ENCODE measurements at regions not wholly inside any gene's neighbourhood (a gene's known extent, or its start where the extent isn't known, plus 50 kb on each side); places are given as distances from the start of the nearest gene placed in this dataset.
"Not testable (repeated sequence)": the region's sequence is repeated elsewhere in the genome, so short reads cannot be mapped to it uniquely, and the experiment has no call there.

DNA sequence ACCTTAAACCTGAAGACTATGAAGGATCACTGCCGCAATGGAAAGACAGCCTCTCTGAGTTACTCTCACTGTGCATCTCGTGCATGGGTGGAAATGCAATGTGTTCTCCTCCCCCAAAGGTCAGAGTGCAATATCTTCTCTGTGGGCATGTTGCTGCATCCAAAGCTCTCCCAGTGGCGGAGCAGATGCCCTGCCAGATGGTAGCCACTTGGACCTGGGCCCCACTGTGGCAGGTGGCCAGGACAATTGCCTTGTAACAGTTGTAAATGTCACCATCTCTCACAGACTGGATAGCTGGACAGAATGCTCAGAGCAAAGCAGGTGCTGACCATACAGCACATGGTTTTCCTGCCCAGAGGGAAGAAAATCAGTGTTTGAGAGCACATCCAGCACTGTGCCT lies 542.0 kb downstream of the FAM181B start:
- DNase-seq = no peak

- DNase-seq = no peak
Measured at GRCh38 chr11:82185925-82186324, 547.7 kb downstream of the FAM181B start.

DNA sequence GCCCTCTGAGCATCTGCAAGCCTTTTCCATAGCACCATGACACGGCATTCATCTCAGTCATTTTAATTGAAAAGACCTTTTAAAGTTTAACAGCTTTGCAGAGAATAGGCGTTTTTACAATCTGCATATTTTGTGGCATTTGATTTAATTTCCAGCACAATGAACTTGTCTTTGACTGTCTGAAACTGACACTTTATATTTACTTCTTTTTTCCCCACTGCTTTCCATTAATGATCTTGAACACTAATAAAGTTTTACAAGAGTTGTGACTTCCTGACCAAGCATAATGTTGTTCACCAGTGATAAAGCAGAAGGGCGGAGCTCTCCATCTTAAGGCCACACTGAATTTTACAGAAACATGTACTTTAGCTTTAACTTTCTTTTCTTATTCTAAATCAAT lies 548.7 kb downstream of the FAM181B start:
- DNase-seq = no peak

DNA sequence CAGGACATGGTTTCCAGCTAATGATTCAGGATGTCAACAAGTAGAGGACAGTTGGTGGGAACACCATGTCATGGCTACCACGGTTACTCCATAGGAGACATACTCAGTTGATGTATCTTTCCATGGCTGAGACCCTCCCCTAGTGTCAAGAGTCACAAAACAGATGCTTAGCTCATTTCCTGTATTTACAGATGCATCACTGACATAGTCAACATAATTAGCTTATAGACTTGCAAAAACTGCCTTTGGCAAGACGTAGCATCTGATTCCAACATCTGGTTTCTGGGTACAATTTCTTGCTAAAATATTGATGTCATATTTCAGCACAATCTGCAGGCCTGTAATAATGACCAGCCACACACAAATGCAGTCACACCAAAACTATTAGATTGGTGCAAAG lies 550.3 kb downstream of the FAM181B start:
- no peak for DNase-seq

GRCh38 chr11:82182697-82183096 lies 551.0 kb downstream of the FAM181B start:
- DNase-seq = not testable (repeated sequence)

- DNase-seq = not testable (repeated sequence)
Measured at GRCh38 chr11:82181796-82182195, 551.9 kb downstream of the FAM181B start.

DNA sequence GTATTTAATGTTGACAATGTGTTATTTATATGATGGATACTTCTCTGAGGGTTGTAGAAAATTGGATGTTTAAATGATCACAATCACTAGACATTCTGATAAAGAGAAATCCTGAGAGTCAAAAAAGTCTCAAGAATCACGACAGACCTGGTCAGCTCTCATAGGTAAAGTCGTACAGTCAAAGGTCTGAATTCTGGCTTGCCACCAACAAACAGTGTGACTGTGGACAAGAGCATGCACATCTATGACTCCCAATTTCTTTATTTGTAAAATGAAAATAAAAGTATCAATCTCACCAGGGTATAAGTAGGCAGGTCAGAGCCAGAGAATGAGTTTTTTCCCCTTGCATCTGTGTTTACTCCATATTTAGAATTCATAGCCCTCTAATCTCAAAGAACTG lies 556.7 kb downstream of the FAM181B start:
- no peak for DNase-seq

- no peak for DNase-seq
Measured at GRCh38 chr11:82176365-82176764, 557.3 kb downstream of the FAM181B start.

DNA sequence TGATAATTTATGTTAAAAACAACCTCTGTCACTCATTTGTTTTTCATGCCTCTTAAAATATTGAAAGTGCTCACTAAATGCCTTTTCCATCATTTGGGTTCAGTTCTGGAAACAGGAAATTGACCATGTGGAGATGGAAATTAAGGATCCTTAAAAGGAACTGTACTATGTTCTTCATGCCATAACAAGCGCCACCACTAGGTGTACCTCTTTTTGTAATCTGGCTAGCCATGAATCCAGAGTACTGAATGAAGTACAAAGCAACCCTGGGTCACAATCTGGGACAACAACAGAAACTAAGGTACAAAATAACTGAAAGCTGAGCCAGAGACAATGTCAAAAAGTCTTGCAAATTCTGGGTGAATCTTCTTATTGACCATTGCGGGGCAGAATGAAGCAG lies 559.1 kb downstream of the FAM181B start:
- DNase-seq = no peak

GRCh38 chr11:82146789-82147188 lies 586.9 kb downstream of the FAM181B start:
- no peak for DNase-seq

DNA sequence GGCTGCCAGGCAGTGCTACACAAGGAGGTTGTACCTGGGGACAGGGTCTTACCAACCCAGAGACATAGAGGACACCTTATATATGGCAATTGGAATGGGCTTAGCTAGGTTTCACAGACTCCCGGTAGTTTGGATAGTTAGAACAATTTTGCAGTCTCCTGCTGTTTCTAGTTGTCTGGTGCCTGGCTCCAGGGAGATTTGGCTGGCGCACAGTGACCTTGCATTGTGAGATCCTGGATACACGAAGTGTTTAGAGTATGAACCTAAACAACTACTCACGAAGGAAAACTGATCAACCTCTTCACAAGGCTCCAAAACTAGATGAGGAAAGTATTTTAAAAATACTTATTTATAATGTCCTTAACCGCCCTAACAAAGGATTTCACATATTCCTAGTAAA lies 614.7 kb downstream of the FAM181B start:
- DNase-seq = no peak

DNA sequence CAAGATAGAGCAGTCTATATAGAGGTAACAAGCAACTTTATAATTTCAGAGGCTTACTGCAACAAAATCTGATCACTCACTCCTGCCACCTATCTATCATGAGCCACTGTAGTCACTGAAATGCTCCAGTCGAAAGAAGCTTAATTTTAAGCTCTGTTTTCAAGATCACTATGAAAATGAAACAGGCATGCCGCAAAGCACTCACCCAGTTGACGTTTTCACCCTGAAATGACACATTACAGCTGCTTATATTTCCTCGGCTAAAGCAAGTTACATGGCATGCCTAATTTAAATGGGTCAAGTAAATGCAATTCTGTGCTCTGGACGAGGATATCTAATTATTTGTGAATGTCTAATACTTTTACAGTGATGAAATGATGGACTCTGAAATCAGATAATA lies 616.3 kb downstream of the FAM181B start:
- no peak for DNase-seq

DNA sequence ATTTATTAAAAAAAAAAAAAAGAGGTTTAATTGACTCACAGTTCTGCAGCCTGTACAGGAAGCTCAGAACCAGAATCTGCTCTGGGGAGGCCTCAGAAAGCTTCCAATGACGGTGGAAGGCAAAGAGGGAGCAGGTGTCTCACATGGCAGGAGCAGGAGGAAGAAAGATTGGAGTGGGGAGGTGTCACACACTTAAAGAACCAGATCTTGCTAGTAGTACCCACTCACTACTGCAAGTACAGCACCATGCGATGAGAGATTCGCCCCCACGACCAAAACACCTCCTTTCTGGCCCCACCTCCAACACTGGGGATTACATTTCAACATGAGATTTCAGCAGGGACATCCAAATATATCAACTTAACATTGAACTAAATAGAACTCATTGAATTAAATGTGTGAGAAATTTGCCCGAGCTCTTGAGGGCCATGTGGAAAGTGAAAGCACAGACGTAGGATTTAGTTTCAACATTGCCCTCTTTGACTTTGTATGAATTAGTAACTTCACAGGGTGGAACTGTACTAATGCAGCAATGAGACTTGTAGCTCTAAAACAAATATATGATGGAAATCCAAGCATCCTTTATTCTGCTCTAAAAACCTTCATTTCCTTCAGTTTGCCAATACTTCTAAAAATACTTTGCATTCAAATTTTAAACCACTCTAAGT lies 628.2 kb downstream of the FAM181B start:
- no peak for DNase-seq

DNA sequence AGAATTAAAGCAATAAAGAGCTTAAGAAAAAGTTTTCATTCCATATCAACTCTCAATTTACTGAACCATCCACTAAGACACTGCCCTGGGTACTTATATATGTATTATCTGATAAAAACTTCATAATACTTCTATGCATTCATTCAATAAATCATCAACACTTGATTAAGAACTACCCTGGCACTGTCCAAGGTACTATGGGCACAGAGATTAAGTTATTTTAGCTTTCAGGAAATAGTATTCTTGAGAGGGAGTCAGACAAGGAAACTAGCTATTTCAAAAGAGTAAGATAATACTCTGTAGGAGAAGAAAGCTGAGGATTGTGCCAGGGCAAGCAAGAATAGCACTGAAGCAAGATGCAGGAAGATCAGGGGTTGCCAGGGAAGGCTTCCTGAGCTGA lies 640.8 kb downstream of the FAM181B start:
- DNase-seq = no peak

GRCh38 chr11:82089426-82089825 lies 644.2 kb downstream of the FAM181B start:
- DNase-seq = no peak

- DNase-seq = no peak
Measured at GRCh38 chr11:82085493-82085892, 648.2 kb downstream of the FAM181B start.

- no peak for DNase-seq
Measured at GRCh38 chr11:82082976-82083375, 650.7 kb downstream of the FAM181B start.

DNA sequence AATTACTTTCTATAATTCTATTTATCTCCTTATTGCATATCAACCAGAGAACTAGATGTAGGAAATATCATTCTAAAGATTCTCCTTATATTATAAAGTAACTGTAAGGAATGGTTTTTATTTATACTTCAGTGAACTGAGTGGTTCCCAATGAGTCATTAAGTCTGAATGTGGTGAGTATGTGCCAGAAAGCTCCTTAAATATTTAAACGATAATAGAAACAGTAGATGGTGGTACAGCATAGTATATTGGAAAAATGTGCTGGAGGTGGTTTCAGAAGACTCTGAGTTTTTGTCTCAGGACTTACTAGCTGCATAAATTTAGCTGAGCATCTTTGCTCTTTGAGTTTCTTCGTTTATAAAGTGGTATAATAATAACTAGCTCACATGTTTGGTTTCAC lies 653.5 kb downstream of the FAM181B start:
- DNase-seq = no peak

DNA sequence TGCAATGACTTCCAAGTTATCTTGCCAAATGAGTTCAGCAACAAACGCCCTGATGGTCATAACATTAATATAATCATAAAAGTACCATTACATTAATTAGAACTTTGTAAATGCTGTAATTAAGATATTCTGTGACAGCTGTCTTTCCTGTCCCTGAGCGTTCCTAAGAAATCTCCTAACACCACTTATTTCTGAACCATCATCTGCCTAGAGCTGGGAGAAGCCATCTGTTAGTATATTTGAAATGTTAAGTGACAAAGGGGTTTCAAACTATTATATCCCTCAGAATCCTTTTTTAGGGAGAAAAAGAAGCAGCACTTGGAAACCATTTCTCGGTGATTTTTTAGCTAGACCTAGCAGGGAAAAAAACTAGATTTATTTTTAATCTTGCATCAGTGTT lies 657.5 kb downstream of the FAM181B start:
- DNase-seq = no peak

- DNase-seq = no peak
Measured at GRCh38 chr11:82059505-82059904, 674.2 kb downstream of the FAM181B start.

- DNase-seq = no peak
Measured at GRCh38 chr11:82056450-82056849, 677.2 kb downstream of the FAM181B start.

DNA sequence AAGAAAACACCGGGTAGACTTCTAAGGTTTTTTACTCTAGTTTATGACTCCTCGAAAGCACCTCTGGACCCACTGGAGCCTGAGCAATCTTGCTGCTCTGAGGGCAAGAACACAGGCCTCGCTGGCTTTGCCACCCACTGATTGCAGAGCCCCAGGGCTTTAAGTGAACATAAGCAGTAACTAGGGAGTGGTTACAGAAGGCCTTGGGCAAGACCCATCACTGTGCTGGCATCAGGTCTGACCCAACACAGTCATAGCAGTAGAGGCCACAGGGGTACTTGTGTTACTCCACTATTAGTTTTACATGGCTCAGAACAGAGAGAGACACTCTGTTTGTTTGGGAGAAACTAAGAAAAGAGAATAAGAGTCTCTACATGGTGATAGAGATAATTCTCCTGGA lies 684.5 kb downstream of the FAM181B start:
- no peak for DNase-seq

- no peak for DNase-seq
Measured at GRCh38 chr11:82047200-82047599, 686.5 kb downstream of the FAM181B start.

- no peak for DNase-seq
Measured at GRCh38 chr11:82046778-82047177, 686.9 kb downstream of the FAM181B start.

DNA sequence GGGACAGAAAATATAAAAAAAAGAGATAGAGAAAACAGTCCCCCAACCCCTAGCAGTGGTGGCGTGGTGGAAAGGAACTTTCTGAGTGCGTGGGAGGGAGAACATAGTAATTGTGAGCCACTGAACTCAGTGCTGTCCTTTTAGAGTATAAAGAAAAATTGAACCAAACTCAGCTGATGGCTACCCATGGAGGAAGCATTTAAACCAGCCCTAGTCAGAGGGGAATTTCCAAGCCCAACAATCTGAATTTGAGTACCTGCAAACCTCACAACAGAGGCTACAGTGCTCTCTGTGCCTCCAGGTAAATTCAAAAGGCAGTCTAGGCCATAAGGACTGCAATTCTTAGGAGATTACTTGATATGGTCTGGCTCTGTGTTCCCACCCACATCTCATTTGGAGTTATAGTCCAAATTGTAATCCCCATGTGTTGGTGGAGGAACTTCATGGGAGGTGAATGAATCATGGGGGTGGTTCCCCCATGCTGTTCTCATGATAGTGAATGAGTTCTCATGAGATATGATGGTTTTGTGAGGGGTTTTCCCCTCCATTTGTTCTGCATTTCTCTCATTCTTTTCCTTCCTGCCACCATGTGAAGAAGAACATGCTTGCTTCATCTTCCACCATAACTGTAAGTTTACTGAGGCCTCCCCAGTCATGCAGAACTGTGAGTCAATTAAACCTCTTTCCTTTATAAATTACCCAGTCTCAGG lies 687.8 kb downstream of the FAM181B start:
- DNase-seq = no peak

Data from NCI-H2081 (cell line).